ENCODE measurements at regions not wholly inside any gene's neighbourhood (a gene's known extent, or its start where the extent isn't known, plus 50 kb on each side); places are given as distances from the start of the nearest gene placed in this dataset.

DNA sequence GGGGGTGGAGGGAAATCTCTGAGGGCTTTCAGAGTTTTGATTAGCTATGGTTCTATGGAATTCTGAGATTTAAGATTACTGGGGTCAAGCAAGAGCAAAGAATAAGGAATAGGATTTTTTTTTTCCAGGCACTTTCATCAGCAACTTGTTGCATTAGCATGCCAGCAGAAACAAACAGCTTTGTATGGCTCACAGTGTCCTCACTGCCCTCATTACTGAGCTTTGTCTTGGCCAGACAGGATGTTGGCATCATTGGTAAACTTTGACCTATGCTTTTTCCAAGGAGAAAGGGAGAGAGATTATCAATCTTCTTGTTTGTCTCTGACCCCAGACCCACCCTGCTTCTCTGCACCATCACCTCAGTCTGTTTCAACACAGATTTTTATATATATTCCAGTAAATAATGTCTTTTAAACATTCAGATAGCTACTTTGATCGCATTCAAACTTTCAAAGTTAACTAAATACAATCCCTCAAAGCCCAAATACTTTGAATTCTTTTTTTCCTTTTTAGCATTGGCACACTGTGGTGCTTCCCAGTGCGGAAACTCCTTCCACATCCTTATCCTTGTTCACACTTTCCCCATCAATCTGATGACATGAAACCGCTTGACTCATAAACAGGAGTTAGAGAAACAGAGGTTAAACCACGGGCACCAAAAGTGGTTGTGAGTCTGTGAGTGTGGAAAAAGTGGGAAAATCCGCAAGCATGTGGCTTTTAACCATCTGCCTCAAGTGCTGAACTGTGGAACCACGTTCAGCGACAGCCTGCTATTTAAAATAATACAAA is 282.2 kb upstream of the FAR2 start:
- TF ChIP-seq, protein P1, sequence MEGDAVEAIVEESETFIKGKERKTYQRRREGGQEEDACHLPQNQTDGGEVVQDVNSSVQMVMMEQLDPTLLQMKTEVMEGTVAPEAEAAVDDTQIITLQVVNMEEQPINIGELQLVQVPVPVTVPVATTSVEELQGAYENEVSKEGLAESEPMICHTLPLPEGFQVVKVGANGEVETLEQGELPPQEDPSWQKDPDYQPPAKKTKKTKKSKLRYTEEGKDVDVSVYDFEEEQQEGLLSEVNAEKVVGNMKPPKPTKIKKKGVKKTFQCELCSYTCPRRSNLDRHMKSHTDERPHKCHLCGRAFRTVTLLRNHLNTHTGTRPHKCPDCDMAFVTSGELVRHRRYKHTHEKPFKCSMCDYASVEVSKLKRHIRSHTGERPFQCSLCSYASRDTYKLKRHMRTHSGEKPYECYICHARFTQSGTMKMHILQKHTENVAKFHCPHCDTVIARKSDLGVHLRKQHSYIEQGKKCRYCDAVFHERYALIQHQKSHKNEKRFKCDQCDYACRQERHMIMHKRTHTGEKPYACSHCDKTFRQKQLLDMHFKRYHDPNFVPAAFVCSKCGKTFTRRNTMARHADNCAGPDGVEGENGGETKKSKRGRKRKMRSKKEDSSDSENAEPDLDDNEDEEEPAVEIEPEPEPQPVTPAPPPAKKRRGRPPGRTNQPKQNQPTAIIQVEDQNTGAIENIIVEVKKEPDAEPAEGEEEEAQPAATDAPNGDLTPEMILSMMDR (IDR thresholded peaks at IDR 0.05): no peak
- no peak for TF ChIP-seq POLR2A (IDR thresholded peaks at IDR 0.05)
